ENCODE measurements at regions not wholly inside any gene's neighbourhood (a gene's known extent, or its start where the extent isn't known, plus 50 kb on each side); places are given as distances from the start of the nearest gene placed in this dataset.

DNA sequence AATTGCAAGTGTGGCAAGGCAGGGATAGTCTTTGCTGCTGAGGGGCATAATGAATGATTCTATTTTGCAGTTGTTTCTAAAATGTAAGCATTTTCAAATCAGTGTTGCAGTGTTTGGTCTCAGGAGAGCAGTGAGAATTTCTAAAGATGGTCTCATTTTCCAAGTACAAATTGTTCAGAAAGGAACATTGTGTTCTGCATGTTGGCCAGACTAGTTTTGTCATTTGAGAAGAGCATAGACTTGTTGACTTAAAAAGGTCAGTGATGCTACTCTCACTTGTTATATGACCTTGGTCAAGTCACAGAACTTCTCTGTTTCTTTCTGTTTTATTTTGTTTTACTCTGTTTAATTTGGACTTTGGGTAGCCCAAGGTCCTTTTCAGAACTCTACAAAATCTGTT is 344.6 kb downstream of the OSTF1 start:
- no peak for TF ChIP-seq CTCF (IDR thresholded peaks at IDR 0.05; ENCODE audit: low read depth, low read length, missing input control)
- TF ChIP-seq ATF3 (IDR thresholded peaks at IDR 0.05): no peak
- TF ChIP-seq REST (IDR thresholded peaks at IDR 0.05): no peak
- TF ChIP-seq ZBTB33 (IDR thresholded peaks at IDR 0.05): no peak
- TF ChIP-seq SP1 (IDR thresholded peaks at IDR 0.05): no peak
- TF ChIP-seq HNF4A (conservative IDR thresholded peaks at IDR 0.05): no peak

All from liver (tissue), 3 donors.